ENCODE measurements at regions not wholly inside any gene's neighbourhood (a gene's known extent, or its start where the extent isn't known, plus 50 kb on each side); places are given as distances from the start of the nearest gene placed in this dataset.

- Histone ChIP-seq H2AFZ (ENCODE audit: low read depth) (no peak overlapping the region), H4K20me1 (ENCODE audit: insufficient read depth) (no peaks in the 10 kb centered on the region), H3F3A (replicated peaks; ENCODE audit: insufficient read depth) (no peaks in the 10 kb centered on the region), H3K9ac (no peak overlapping the region), H3K9me3 (no peaks in the 10 kb centered on the region), H3K4me3 (ENCODE audit: low read depth in 2 of 2, low read length in 1 of 2) (no peak overlapping the region), H3K79me2 (ENCODE audit: insufficient read depth) (no peaks in the 10 kb centered on the region), H3K27me3 (ENCODE audit: insufficient read depth) (no peaks in the 10 kb centered on the region), H3K4me1 (ENCODE audit: control insufficient read depth in 1 of 2, insufficient read depth in 2 of 2, low read depth in 1 of 2, low read length in 1 of 2) (peaks cover 4 to 31% of the 10 kb centered on the region in 2 experiments), H3K36me3 (replicated peaks in 1 of 2; ENCODE audit: control insufficient read depth in 1 of 2, insufficient read depth in 2 of 2, low read length in 1 of 2) (no peaks in the 10 kb centered on the region), H3K27ac (ENCODE audit: low read depth in 2 of 2, low read length in 1 of 2) (no peak overlapping the region), H3K9me2 (no peaks in the 10 kb centered on the region), H3K4me2 (no peak overlapping the region)
- ChIA-PET POLR2A (interaction anchor here (0.6 kb wide), 1 partner anchor 70 kb away, joined by 3 read pairs; no protein-coding TSS in a partner anchor), CTCF (interaction anchor here (1.2 to 6.4 kb wide), 3 partner anchors 75 to 146 kb away, joined by 3 to 27 read pairs (median 4); no protein-coding TSS in a partner anchor)
- DNase-seq, result no peak
- TF ChIP-seq, protein P1, sequence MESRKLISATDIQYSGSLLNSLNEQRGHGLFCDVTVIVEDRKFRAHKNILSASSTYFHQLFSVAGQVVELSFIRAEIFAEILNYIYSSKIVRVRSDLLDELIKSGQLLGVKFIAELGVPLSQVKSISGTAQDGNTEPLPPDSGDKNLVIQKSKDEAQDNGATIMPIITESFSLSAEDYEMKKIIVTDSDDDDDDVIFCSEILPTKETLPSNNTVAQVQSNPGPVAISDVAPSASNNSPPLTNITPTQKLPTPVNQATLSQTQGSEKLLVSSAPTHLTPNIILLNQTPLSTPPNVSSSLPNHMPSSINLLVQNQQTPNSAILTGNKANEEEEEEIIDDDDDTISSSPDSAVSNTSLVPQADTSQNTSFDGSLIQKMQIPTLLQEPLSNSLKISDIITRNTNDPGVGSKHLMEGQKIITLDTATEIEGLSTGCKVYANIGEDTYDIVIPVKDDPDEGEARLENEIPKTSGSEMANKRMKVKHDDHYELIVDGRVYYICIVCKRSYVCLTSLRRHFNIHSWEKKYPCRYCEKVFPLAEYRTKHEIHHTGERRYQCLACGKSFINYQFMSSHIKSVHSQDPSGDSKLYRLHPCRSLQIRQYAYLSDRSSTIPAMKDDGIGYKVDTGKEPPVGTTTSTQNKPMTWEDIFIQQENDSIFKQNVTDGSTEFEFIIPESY (IDR thresholded peaks at IDR 0.05; ENCODE audit: borderline replicate concordance, low read depth), result no peak
- TF ChIP-seq NFIC (IDR thresholded peaks at IDR 0.05; ENCODE audit: borderline replicate concordance) (no peak), POLR2AphosphoS5 (IDR thresholded peaks at IDR 0.05; ENCODE audit: low read depth, low read length) (no peak), FOXJ3 (CRISPR knock-in tag; IDR thresholded peaks at IDR 0.05) (no peak), GATA2 (CRISPR knock-in tag; IDR thresholded peaks at IDR 0.05) (peak; percentile 48; the same call in 1 of the 2 replicates), NRF1 (IDR thresholded peaks at IDR 0.05; ENCODE audit: low read depth, low read length) (no peak), JUND (IDR thresholded peaks at IDR 0.05) (no peak), EP300 (IDR thresholded peaks at IDR 0.05; ENCODE audit: borderline replicate concordance in 1 of 2, low read depth in 1 of 2, low read length in 1 of 2) (0 out of 4 replicates have a peak, but pooled peaks of 1 of the 2 experiments have one; percentile 7)
- whole genome bisulfite sequencing (ENCODE audit: low lambda C conversion rate), result 59% methylated on average over 4 of the region's 4 CpGs
Measured at GRCh38 chr1:117679868-117680267, 74.0 kb downstream of the TENT5C start.

GRCh38 chr1:117680316-117681002 is 74.6 kb downstream of the TENT5C start:
- Histone ChIP-seq H3K27ac (ENCODE audit: low read depth in 2 of 2, low read length in 1 of 2) (no peak overlapping the region), H3K36me3 (replicated peaks in 1 of 2; ENCODE audit: control insufficient read depth in 1 of 2, insufficient read depth in 2 of 2, low read length in 1 of 2) (no peaks in the 10 kb centered on the region), H3K9ac (no peak overlapping the region), H3F3A (replicated peaks; ENCODE audit: insufficient read depth) (no peaks in the 10 kb centered on the region), H3K4me3 (ENCODE audit: low read depth in 2 of 2, low read length in 1 of 2) (no peak overlapping the region), H3K79me2 (ENCODE audit: insufficient read depth) (no peaks in the 10 kb centered on the region), H3K9me2 (no peaks in the 10 kb centered on the region), H3K4me2 (no peak overlapping the region), H2AFZ (ENCODE audit: low read depth) (no peak overlapping the region), H3K4me1 (ENCODE audit: control insufficient read depth in 1 of 2, insufficient read depth in 2 of 2, low read depth in 1 of 2, low read length in 1 of 2) (peaks cover 4 to 31% of the 10 kb centered on the region in 2 experiments), H4K20me1 (ENCODE audit: insufficient read depth) (no peaks in the 10 kb centered on the region), H3K9me3 (no peaks in the 10 kb centered on the region), H3K27me3 (ENCODE audit: insufficient read depth) (no peaks in the 10 kb centered on the region)
- CTCF ChIA-PET, result interaction anchor here (1.2 to 6.4 kb wide), 3 partner anchors 74 to 146 kb away, joined by 3 to 27 read pairs (median 4); no protein-coding TSS in a partner anchor
- no peak for TF ChIP-seq NRF1 (IDR thresholded peaks at IDR 0.05; ENCODE audit: low read depth, low read length)
- POLR2A ChIA-PET, result interaction anchor here (0.6 kb wide), 1 partner anchor 70 kb away, joined by 3 read pairs; no protein-coding TSS in a partner anchor
- WGBS (ENCODE audit: low lambda C conversion rate), result 81% methylated on average over 9 of the region's 9 CpGs
- no peak for DNase-seq

Measured in SK-N-SH (cell line).